ENCODE measurements at regions not wholly inside any gene's neighbourhood (a gene's known extent, or its start where the extent isn't known, plus 50 kb on each side); places are given as distances from the start of the nearest gene placed in this dataset.
A peak's percentile ranks its signal among the peaks of the same experiment; 100 is the strongest.

GRCh38 chr12:92570056-92570753 lies 132.6 kb upstream of the PLEKHG7 start (continued):
- TF ChIP-seq IKZF1 (conservative IDR thresholded peaks at IDR 0.05) (peak; percentile 91), YBX1 (IDR thresholded peaks at IDR 0.05) (no peak), HDAC6 (IDR thresholded peaks at IDR 0.05; ENCODE audit: unreplicated experiment) (no peak), HSF1 (IDR thresholded peaks at IDR 0.05; ENCODE audit: low read depth, low read length) (no peak), CREB1 (IDR thresholded peaks at IDR 0.05; ENCODE audit: low read depth) (peak; percentile 33; the same call in 1 of the 2 replicates), GABPA (IDR thresholded peaks at IDR 0.05; ENCODE audit: low read depth) (0 out of 2 replicates have a peak, but pooled peaks have one; percentile 8), SMAD5 (IDR thresholded peaks at IDR 0.05; ENCODE audit: low read depth) (no peak), ZBTB40 (IDR thresholded peaks at IDR 0.05; ENCODE audit: borderline replicate concordance) (no peak), POU2F2 (IDR thresholded peaks at IDR 0.05; ENCODE audit: borderline replicate concordance, low read depth, low read length) (0 out of 3 replicates have a peak, but pooled peaks have one; percentile 30), E2F4 (IDR thresholded peaks at IDR 0.05; ENCODE audit: low read depth, low read length) (no peak), RCOR1 (conservative IDR thresholded peaks at IDR 0.05; ENCODE audit: low read depth, low read length) (no peak), POLR2A (IDR thresholded peaks at IDR 0.05; ENCODE audit: low read depth, low read length) (no peak), SIN3A (IDR thresholded peaks at IDR 0.05; ENCODE audit: low read depth, low read length) (no peak)
- TF ChIP-seq, protein P1, sequence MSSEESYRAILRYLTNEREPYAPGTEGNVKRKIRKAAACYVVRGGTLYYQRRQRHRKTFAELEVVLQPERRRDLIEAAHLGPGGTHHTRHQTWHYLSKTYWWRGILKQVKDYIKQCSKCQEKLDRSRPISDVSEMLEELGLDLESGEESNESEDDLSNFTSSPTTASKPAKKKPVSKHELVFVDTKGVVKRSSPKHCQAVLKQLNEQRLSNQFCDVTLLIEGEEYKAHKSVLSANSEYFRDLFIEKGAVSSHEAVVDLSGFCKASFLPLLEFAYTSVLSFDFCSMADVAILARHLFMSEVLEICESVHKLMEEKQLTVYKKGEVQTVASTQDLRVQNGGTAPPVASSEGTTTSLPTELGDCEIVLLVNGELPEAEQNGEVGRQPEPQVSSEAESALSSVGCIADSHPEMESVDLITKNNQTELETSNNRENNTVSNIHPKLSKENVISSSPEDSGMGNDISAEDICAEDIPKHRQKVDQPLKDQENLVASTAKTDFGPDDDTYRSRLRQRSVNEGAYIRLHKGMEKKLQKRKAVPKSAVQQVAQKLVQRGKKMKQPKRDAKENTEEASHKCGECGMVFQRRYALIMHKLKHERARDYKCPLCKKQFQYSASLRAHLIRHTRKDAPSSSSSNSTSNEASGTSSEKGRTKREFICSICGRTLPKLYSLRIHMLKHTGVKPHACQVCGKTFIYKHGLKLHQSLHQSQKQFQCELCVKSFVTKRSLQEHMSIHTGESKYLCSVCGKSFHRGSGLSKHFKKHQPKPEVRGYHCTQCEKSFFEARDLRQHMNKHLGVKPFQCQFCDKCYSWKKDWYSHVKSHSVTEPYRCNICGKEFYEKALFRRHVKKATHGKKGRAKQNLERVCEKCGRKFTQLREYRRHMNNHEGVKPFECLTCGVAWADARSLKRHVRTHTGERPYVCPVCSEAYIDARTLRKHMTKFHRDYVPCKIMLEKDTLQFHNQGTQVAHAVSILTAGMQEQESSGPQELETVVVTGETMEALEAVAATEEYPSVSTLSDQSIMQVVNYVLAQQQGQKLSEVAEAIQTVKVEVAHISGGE (CRISPR knock-in tag; IDR thresholded peaks at IDR 0.05), result no peak
- TF ChIP-seq, protein P2, sequence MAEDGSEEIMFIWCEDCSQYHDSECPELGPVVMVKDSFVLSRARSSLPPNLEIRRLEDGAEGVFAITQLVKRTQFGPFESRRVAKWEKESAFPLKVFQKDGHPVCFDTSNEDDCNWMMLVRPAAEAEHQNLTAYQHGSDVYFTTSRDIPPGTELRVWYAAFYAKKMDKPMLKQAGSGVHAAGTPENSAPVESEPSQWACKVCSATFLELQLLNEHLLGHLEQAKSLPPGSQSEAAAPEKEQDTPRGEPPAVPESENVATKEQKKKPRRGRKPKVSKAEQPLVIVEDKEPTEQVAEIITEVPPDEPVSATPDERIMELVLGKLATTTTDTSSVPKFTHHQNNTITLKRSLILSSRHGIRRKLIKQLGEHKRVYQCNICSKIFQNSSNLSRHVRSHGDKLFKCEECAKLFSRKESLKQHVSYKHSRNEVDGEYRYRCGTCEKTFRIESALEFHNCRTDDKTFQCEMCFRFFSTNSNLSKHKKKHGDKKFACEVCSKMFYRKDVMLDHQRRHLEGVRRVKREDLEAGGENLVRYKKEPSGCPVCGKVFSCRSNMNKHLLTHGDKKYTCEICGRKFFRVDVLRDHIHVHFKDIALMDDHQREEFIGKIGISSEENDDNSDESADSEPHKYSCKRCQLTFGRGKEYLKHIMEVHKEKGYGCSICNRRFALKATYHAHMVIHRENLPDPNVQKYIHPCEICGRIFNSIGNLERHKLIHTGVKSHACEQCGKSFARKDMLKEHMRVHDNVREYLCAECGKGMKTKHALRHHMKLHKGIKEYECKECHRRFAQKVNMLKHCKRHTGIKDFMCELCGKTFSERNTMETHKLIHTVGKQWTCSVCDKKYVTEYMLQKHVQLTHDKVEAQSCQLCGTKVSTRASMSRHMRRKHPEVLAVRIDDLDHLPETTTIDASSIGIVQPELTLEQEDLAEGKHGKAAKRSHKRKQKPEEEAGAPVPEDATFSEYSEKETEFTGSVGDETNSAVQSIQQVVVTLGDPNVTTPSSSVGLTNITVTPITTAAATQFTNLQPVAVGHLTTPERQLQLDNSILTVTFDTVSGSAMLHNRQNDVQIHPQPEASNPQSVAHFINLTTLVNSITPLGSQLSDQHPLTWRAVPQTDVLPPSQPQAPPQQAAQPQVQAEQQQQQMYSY (CRISPR knock-in tag; IDR thresholded peaks at IDR 0.05), result no peak

Measured in GM12878 (cell line).